Memory B cell (primary cell): ENCODE measurements at regions not wholly inside any gene's neighbourhood (a gene's known extent, or its start where the extent isn't known, plus 50 kb on each side); places are given as distances from the start of the nearest gene placed in this dataset.

Experiments used
- ATAC-seq: fragments of 150-1000 bp; cut with Tn5 transposase; 2 replicates; pipeline ENCODE4 v1.10.0; 2021; ENCODE audit warnings: low read depth, mild to moderate bottlenecking, moderate library complexity
- DNase-seq, 2 donors: peaks; one replicate each; pipeline ENCODE4 v3.0.0; 2022; ENCODE audit warnings: low spot score in 2 of 2
- H3K27ac Mint-ChIP-seq: one replicate; pipeline ENCODE4 v1.8.0; 2022; ENCODE audit warnings: mild to moderate bottlenecking, moderate library complexity, mixed read lengths
- H3K27me3 Mint-ChIP-seq: one replicate; pipeline ENCODE4 v1.8.0; 2022; ENCODE audit warnings: mixed read lengths
- H3K36me3 Mint-ChIP-seq: one replicate; pipeline ENCODE4 v1.8.0; 2022; ENCODE audit warnings: mild to moderate bottlenecking, mixed read lengths
- H3K4me1 Mint-ChIP-seq: one replicate; pipeline ENCODE4 v1.8.0; 2022; ENCODE audit warnings: mixed read lengths
- H3K4me3 Mint-ChIP-seq: one replicate; pipeline ENCODE4 v1.8.0; 2022; ENCODE audit warnings: mild to moderate bottlenecking, moderate library complexity, mixed read lengths
- H3K9me3 Mint-ChIP-seq: one replicate; pipeline ENCODE4 v1.8.0; 2022; ENCODE audit warnings: mixed read lengths

- H3K36me3 Mint-ChIP-seq, result no peaks in the 10 kb centered on the region
- DNase-seq, result no peak
- no peak overlapping the region for H3K27ac Mint-ChIP-seq
- ATAC-seq, result no peak
- no peaks in the 10 kb centered on the region for H3K4me1 Mint-ChIP-seq
- peaks cover 2% of the 10 kb centered on the region for H3K9me3 Mint-ChIP-seq
- H3K4me3 Mint-ChIP-seq, result no peak overlapping the region
- H3K27me3 Mint-ChIP-seq, result no peaks in the 10 kb centered on the region
These were observed 124.9 kb downstream of the PCDH7 start for GRCh38 chr4:30844861-30845582.

GRCh38 chr4:30847167-30847566 lies 127.0 kb downstream of the PCDH7 start:
- Mint-ChIP-seq H3K36me3 (no peaks in the 10 kb centered on the region), H3K27ac (no peak overlapping the region), H3K27me3 (no peaks in the 10 kb centered on the region), H3K4me1 (no peaks in the 10 kb centered on the region), H3K9me3 (peaks cover 2% of the 10 kb centered on the region), H3K4me3 (no peak overlapping the region)
- ATAC-seq, result no peak
- no peak for DNase-seq

GRCh38 chr4:30847958-30848357 lies 127.8 kb downstream of the PCDH7 start:
- peaks cover 2% of the 10 kb centered on the region for H3K9me3 Mint-ChIP-seq
- no peaks in the 10 kb centered on the region for H3K36me3 Mint-ChIP-seq
- H3K4me3 Mint-ChIP-seq, result no peak overlapping the region
- no peak overlapping the region for H3K27ac Mint-ChIP-seq
- no peaks in the 10 kb centered on the region for H3K4me1 Mint-ChIP-seq
- H3K27me3 Mint-ChIP-seq, result no peaks in the 10 kb centered on the region
- DNase-seq (no peak), ATAC-seq (no peak)

- no peak for ATAC-seq
- peaks cover 5% of the 10 kb centered on the region for H3K9me3 Mint-ChIP-seq
- H3K36me3 Mint-ChIP-seq, result no peaks in the 10 kb centered on the region
- H3K4me3 Mint-ChIP-seq, result no peak overlapping the region
- no peaks in the 10 kb centered on the region for H3K4me1 Mint-ChIP-seq
- DNase-seq, result no peak
- H3K27me3 Mint-ChIP-seq, result no peaks in the 10 kb centered on the region
- H3K27ac Mint-ChIP-seq, result no peak overlapping the region
These were observed 134.4 kb downstream of the PCDH7 start for GRCh38 chr4:30854531-30854930.

- no peak overlapping the region for H3K4me3 Mint-ChIP-seq
- H3K9me3 Mint-ChIP-seq, result peaks cover 4% of the 10 kb centered on the region
- no peaks in the 10 kb centered on the region for H3K36me3 Mint-ChIP-seq
- DNase-seq (no peak), ATAC-seq (no peak)
- no peaks in the 10 kb centered on the region for H3K4me1 Mint-ChIP-seq
- H3K27me3 Mint-ChIP-seq, result no peaks in the 10 kb centered on the region
- H3K27ac Mint-ChIP-seq, result no peak overlapping the region
These were observed 135.1 kb downstream of the PCDH7 start for GRCh38 chr4:30855232-30855631.

GRCh38 chr4:30856795-30857564 lies 136.8 kb downstream of the PCDH7 start:
- Mint-ChIP-seq H3K36me3 (no peaks in the 10 kb centered on the region), H3K27me3 (no peaks in the 10 kb centered on the region)
- no peak for DNase-seq

GRCh38 chr4:30860978-30861377 lies 140.8 kb downstream of the PCDH7 start:
- H3K36me3 Mint-ChIP-seq, result no peaks in the 10 kb centered on the region
- no peak overlapping the region for H3K27ac Mint-ChIP-seq
- ATAC-seq, result no peak
- no peak for DNase-seq
- no peaks in the 10 kb centered on the region for H3K27me3 Mint-ChIP-seq
- no peak overlapping the region for H3K4me3 Mint-ChIP-seq
- H3K4me1 Mint-ChIP-seq, result no peaks in the 10 kb centered on the region
- H3K9me3 Mint-ChIP-seq, result peaks cover 4% of the 10 kb centered on the region

More at GRCh38 chr4:30856795-30857564, 136.8 kb downstream of the PCDH7 start:
- Mint-ChIP-seq H3K9me3 (peaks cover 5% of the 10 kb centered on the region), H3K27ac (no peak overlapping the region), H3K4me1 (no peaks in the 10 kb centered on the region), H3K4me3 (no peak overlapping the region)
- ATAC-seq, result no peak

GRCh38 chr4:30862196-30862595 lies 142.0 kb downstream of the PCDH7 start:
- no peak for ATAC-seq
- Mint-ChIP-seq H3K4me3 (no peak overlapping the region), H3K27me3 (no peaks in the 10 kb centered on the region)

GRCh38 chr4:30863021-30863420 lies 142.9 kb downstream of the PCDH7 start:
- Mint-ChIP-seq H3K9me3 (peaks cover 4% of the 10 kb centered on the region), H3K4me1 (no peaks in the 10 kb centered on the region), H3K36me3 (no peaks in the 10 kb centered on the region), H3K27me3 (no peaks in the 10 kb centered on the region), H3K27ac (no peak overlapping the region), H3K4me3 (no peak overlapping the region)
- ATAC-seq, result no peak
- DNase-seq, result no peak

More at GRCh38 chr4:30862196-30862595, 142.0 kb downstream of the PCDH7 start:
- no peak for DNase-seq
- no peak overlapping the region for H3K27ac Mint-ChIP-seq
- no peaks in the 10 kb centered on the region for H3K36me3 Mint-ChIP-seq
- no peaks in the 10 kb centered on the region for H3K4me1 Mint-ChIP-seq
- peaks cover 4% of the 10 kb centered on the region for H3K9me3 Mint-ChIP-seq

- Mint-ChIP-seq H3K9me3 (peaks cover 1% of the 10 kb centered on the region), H3K27me3 (no peaks in the 10 kb centered on the region), H3K4me3 (no peak overlapping the region), H3K27ac (no peak overlapping the region), H3K4me1 (no peaks in the 10 kb centered on the region), H3K36me3 (no peaks in the 10 kb centered on the region)
- no peak for ATAC-seq
- no peak for DNase-seq
These were observed 145.5 kb downstream of the PCDH7 start for GRCh38 chr4:30865691-30866090.

- H3K4me3 Mint-ChIP-seq, result no peak overlapping the region
- H3K4me1 Mint-ChIP-seq, result no peaks in the 10 kb centered on the region
- no peak overlapping the region for H3K27ac Mint-ChIP-seq
- peaks cover 4% of the 10 kb centered on the region for H3K9me3 Mint-ChIP-seq
- no peaks in the 10 kb centered on the region for H3K36me3 Mint-ChIP-seq
- no peaks in the 10 kb centered on the region for H3K27me3 Mint-ChIP-seq
- DNase-seq, result no peak
- ATAC-seq, result no peak
These were observed 146.2 kb downstream of the PCDH7 start for GRCh38 chr4:30866346-30866745.

GRCh38 chr4:30866907-30867306 lies 146.7 kb downstream of the PCDH7 start:
- ATAC-seq (no peak), DNase-seq (no peak)
- no peak overlapping the region for H3K4me3 Mint-ChIP-seq
- H3K27ac Mint-ChIP-seq, result no peak overlapping the region
- H3K9me3 Mint-ChIP-seq, result peaks cover 4% of the 10 kb centered on the region
- no peaks in the 10 kb centered on the region for H3K27me3 Mint-ChIP-seq
- H3K4me1 Mint-ChIP-seq, result no peaks in the 10 kb centered on the region
- H3K36me3 Mint-ChIP-seq, result no peaks in the 10 kb centered on the region

GRCh38 chr4:30867427-30867826 lies 147.3 kb downstream of the PCDH7 start:
- no peak for ATAC-seq
- Mint-ChIP-seq H3K36me3 (no peaks in the 10 kb centered on the region), H3K4me3 (no peak overlapping the region), H3K4me1 (no peaks in the 10 kb centered on the region), H3K27me3 (no peaks in the 10 kb centered on the region), H3K27ac (no peak overlapping the region), H3K9me3 (peaks cover 4% of the 10 kb centered on the region)
- DNase-seq, result no peak

- DNase-seq (no peak), ATAC-seq (no peak)
- Mint-ChIP-seq H3K9me3 (peaks cover 4% of the 10 kb centered on the region), H3K27me3 (no peaks in the 10 kb centered on the region), H3K4me1 (no peaks in the 10 kb centered on the region), H3K4me3 (no peak overlapping the region), H3K27ac (no peak overlapping the region), H3K36me3 (no peaks in the 10 kb centered on the region)
These were observed 148.1 kb downstream of the PCDH7 start for GRCh38 chr4:30868111-30868895.
